Ectodermal cell (in vitro differentiated cells): ENCODE measurements at regions not wholly inside any gene's neighbourhood (a gene's known extent, or its start where the extent isn't known, plus 50 kb on each side); places are given as distances from the start of the nearest gene placed in this dataset.
A peak's percentile ranks its signal among the peaks of the same experiment; 100 is the strongest.

Experiments
- H3K27ac ChIP-seq: 2 replicates; pipeline ENCODE4 v1.7.0; 2013; ENCODE audit warnings: mild to moderate bottlenecking, low read depth, low read length; ENCODE audit not compliant: insufficient read depth, poor library complexity, severe bottlenecking
- H3K27me3 ChIP-seq: 2 replicates; pipeline ENCODE4 v1.7.0; 2013; ENCODE audit warnings: mild to moderate bottlenecking, low read length; ENCODE audit not compliant: insufficient read depth, control insufficient read depth, poor library complexity, severe bottlenecking
- H3K36me3 ChIP-seq: one replicate; pipeline ENCODE4 v1.7.0; 2013; ENCODE audit warnings: low read length; ENCODE audit not compliant: control insufficient read depth, insufficient read depth
- H3K4me1 ChIP-seq: one replicate; pipeline ENCODE4 v1.7.0; 2013; ENCODE audit warnings: low read length; ENCODE audit not compliant: control insufficient read depth, insufficient read depth
- H3K4me3 ChIP-seq: 2 replicates; pipeline ENCODE4 v1.7.0; 2013; ENCODE audit warnings: low read depth, low read length, control low read depth; ENCODE audit not compliant: insufficient read depth
- H3K9me3 ChIP-seq: 2 replicates; pipeline ENCODE4 v1.7.0; 2013; ENCODE audit warnings: mild to moderate bottlenecking, low read length, moderate library complexity; ENCODE audit not compliant: control insufficient read depth
- WGBS, 2 experiments: methylation state at CpG; one replicate each; pipeline ENCODE4 v1.1.7; 2013; ENCODE audit warnings: missing lambda C conversion rate in 2 of 2; 5-methylcytosine and 5-hydroxymethylcytosine counted together

GRCh38 chr2:5788447-5788846 is 96.3 kb downstream of the SOX11 start:
- no peaks in the 10 kb centered on the region for H3K27me3 ChIP-seq
- no peaks in the 10 kb centered on the region for H3K4me1 ChIP-seq
- no peak overlapping the region for H3K4me3 ChIP-seq
- no peak overlapping the region for H3K27ac ChIP-seq
- no peaks in the 10 kb centered on the region for H3K9me3 ChIP-seq
- no peaks in the 10 kb centered on the region for H3K36me3 ChIP-seq

- WGBS, 2 experiments, result 94 to 95% methylated on average over 7 of the region's 7 CpGs
- no peaks in the 10 kb centered on the region for H3K27me3 ChIP-seq
These were observed 99.2 kb downstream of the SOX11 start for GRCh38 chr2:5791371-5791770.

GRCh38 chr2:5794012-5794411 is 101.8 kb downstream of the SOX11 start:
- H3K27me3 ChIP-seq, result no peaks in the 10 kb centered on the region
- 94 to 97% methylated on average over 6 of the region's 6 CpGs for WGBS, 2 experiments
- no peaks in the 10 kb centered on the region for H3K9me3 ChIP-seq
- H3K27ac ChIP-seq, result no peak overlapping the region
- H3K4me1 ChIP-seq, result no peaks in the 10 kb centered on the region
- H3K36me3 ChIP-seq, result peaks cover under 1% of the 10 kb centered on the region
- H3K4me3 ChIP-seq, result no peak overlapping the region

More at GRCh38 chr2:5791371-5791770, 99.2 kb downstream of the SOX11 start:
- no peaks in the 10 kb centered on the region for H3K36me3 ChIP-seq
- H3K4me1 ChIP-seq, result no peaks in the 10 kb centered on the region
- no peak overlapping the region for H3K4me3 ChIP-seq
- H3K27ac ChIP-seq, result no peak overlapping the region
- H3K9me3 ChIP-seq, result no peaks in the 10 kb centered on the region

GRCh38 chr2:5798084-5798483 is 105.9 kb downstream of the SOX11 start:
- Histone ChIP-seq H3K4me3 (no peak overlapping the region), H3K36me3 (peaks cover 6% of the 10 kb centered on the region), H3K27ac (no peak overlapping the region), H3K9me3 (no peaks in the 10 kb centered on the region), H3K27me3 (no peaks in the 10 kb centered on the region), H3K4me1 (peaks cover 4% of the 10 kb centered on the region)
- 92 to 97% methylated on average over 4 of the region's 4 CpGs for WGBS, 2 experiments

GRCh38 chr2:5799348-5799747 is 107.2 kb downstream of the SOX11 start:
- Histone ChIP-seq H3K4me3 (no peak overlapping the region), H3K36me3 (peaks cover 6% of the 10 kb centered on the region), H3K4me1 (peaks cover 15% of the 10 kb centered on the region), H3K27ac (no peak overlapping the region), H3K27me3 (no peaks in the 10 kb centered on the region), H3K9me3 (no peaks in the 10 kb centered on the region)
- WGBS, 2 experiments, result 96 to 100% methylated on average over 1 of the region's 1 CpG

GRCh38 chr2:5803547-5803946 is 111.4 kb downstream of the SOX11 start:
- no peaks in the 10 kb centered on the region for H3K27me3 ChIP-seq
- H3K4me3 ChIP-seq, result no peak overlapping the region
- WGBS, 2 experiments, result 7 to 9% methylated on average over 8 of the region's 8 CpGs
- H3K4me1 ChIP-seq, result peaks cover 16% of the 10 kb centered on the region
- H3K36me3 ChIP-seq, result peaks cover 6% of the 10 kb centered on the region
- no peaks in the 10 kb centered on the region for H3K9me3 ChIP-seq
- H3K27ac ChIP-seq, result peak overlapping the region; percentile 70

- 85 to 93% methylated on average over 2 to 3 of the region's 3 CpGs for WGBS, 2 experiments
These were observed 126.9 kb downstream of the SOX11 start for GRCh38 chr2:5818961-5819600.

GRCh38 chr2:5824126-5824525 is 131.9 kb downstream of the SOX11 start:
- Histone ChIP-seq H3K27me3 (no peaks in the 10 kb centered on the region), H3K36me3 (no peaks in the 10 kb centered on the region), H3K9me3 (no peaks in the 10 kb centered on the region), H3K4me1 (no peaks in the 10 kb centered on the region), H3K27ac (no peak overlapping the region), H3K4me3 (no peak overlapping the region)
- 82 to 97% methylated on average over 2 of the region's 2 CpGs for WGBS, 2 experiments

More at GRCh38 chr2:5818961-5819600, 126.9 kb downstream of the SOX11 start:
- Histone ChIP-seq H3K27me3 (no peaks in the 10 kb centered on the region), H3K4me3 (no peak overlapping the region), H3K4me1 (no peaks in the 10 kb centered on the region), H3K27ac (no peak overlapping the region), H3K36me3 (no peaks in the 10 kb centered on the region), H3K9me3 (no peaks in the 10 kb centered on the region)

GRCh38 chr2:5825686-5826085 is 133.5 kb downstream of the SOX11 start:
- H3K27ac ChIP-seq, result no peak overlapping the region
- 89 to 95% methylated on average over 1 of the region's 1 CpG for WGBS, 2 experiments
- no peaks in the 10 kb centered on the region for H3K36me3 ChIP-seq
- H3K9me3 ChIP-seq, result no peaks in the 10 kb centered on the region
- H3K4me1 ChIP-seq, result no peaks in the 10 kb centered on the region
- H3K4me3 ChIP-seq, result no peak overlapping the region
- H3K27me3 ChIP-seq, result no peaks in the 10 kb centered on the region

GRCh38 chr2:5826979-5827655 is 134.9 kb downstream of the SOX11 start:
- Histone ChIP-seq H3K36me3 (no peaks in the 10 kb centered on the region), H3K4me1 (no peaks in the 10 kb centered on the region), H3K27ac (no peak overlapping the region), H3K27me3 (no peaks in the 10 kb centered on the region), H3K4me3 (no peak overlapping the region), H3K9me3 (no peaks in the 10 kb centered on the region)
- WGBS, 2 experiments, result 90 to 94% methylated on average over 5 of the region's 5 CpGs
